ENCODE measurements at regions not wholly inside any gene's neighbourhood (a gene's known extent, or its start where the extent isn't known, plus 50 kb on each side); places are given as distances from the start of the nearest gene placed in this dataset.

DNA sequence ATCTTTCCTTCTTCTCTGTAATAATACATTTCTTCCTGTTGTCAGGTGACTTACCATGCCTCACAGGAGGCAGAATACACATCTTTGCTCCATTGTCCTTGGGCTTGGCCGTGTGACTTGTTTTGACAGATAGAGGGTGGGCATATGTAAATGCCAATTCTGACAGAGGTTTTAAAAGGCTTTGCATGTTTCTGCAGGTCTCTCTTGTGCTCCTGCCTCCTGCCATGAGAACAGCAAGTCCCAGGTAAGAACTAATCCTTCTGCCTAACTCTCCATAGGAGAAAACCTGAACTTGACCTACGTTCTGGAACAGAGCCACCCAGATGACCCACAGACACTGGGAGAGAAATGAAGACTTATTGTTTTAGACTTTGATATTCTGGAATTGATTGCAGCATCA, 88.7 kb upstream of the TNFSF11 start:
- no peak for ATAC-seq

DNA sequence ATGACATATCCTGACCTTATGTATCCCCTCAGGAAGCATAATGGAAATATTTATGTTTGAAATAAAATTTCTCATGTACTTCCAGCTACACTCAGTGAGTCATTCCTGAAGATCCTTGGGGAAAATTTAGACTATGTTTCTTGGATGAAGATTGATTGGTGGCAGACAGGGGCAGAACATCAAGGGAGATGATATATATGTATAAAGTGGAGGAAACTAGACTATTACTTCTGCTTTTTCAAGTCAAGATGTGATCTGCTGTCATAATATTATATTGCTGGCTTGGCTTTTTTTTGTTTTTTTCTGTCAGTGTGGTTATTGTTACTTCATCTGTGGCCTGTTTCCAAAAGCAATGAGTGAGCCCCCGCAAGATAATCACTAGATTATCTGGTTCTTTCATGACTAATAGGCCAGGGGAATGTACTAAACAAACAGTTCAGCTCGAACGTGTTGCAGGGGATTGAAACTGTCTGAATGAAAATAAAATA, 87.2 kb upstream of the TNFSF11 start:
- no peak for ATAC-seq

- no peak for ATAC-seq
Observed at GRCh38 chr13:42487221-42487620, 86.7 kb upstream of the TNFSF11 start.

- no peak for ATAC-seq
Observed at GRCh38 chr13:42490676-42491075, 83.3 kb upstream of the TNFSF11 start.

GRCh38 chr13:42492372-42492920, 81.5 kb upstream of the TNFSF11 start:
- no peak for ATAC-seq

GRCh38 chr13:42494157-42494556, 79.8 kb upstream of the TNFSF11 start:
- peak; percentile 11 to 25 for ATAC-seq

- no peak for ATAC-seq
Observed at GRCh38 chr13:42495255-42495654, 78.7 kb upstream of the TNFSF11 start.

GRCh38 chr13:42495751-42496150, 78.2 kb upstream of the TNFSF11 start:
- no peak for ATAC-seq

DNA sequence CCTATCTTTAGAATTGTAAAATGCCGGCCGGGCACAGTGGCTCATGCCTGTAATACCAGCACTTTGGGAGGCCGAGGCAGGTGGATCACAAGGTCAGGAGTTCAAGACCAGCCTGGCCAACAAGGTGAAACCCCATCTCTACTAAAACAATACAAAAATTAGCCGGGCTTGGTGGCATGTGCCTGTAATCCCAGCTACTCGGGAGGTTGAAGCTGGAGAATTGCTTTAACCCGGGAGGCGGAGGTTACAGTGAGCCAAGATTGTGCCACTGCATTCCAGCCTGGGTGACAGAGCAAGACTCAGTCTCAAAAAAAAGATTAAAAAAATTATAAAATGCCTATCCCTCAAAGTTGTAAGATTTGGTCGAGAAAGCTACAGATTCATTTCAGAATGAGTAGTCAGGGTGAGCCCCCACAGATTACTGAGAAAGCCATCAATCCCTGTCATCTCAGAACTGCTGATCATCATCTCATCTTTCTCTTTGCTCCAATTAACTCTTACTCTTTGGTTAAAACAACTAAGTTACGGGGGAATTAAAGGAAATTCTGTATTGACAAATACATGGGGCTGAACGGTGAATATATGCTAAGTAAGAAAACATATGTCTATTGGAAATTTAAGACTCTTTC, 76.9 kb upstream of the TNFSF11 start:
- peak; percentile 57 to 70 for ATAC-seq

DNA sequence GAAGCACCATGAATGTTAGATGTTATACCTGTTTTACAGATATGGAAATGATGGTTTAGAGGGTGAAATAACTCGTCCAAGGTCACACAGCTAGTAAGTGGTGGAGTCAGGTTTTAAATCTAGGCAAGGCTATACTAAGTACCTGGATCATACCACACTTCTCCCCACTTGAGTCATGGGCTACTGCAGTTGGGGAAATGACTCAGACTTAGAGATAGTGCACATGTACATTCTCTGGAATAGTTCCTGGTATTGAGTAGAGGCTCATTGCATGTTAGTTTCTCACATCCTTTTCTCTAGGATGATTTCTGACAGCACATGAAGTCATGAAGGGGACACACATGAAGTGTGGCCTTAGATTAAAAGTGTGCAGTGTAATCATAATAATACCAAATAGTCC, 76.2 kb upstream of the TNFSF11 start:
- ATAC-seq: peak; percentile 83 to 86

DNA sequence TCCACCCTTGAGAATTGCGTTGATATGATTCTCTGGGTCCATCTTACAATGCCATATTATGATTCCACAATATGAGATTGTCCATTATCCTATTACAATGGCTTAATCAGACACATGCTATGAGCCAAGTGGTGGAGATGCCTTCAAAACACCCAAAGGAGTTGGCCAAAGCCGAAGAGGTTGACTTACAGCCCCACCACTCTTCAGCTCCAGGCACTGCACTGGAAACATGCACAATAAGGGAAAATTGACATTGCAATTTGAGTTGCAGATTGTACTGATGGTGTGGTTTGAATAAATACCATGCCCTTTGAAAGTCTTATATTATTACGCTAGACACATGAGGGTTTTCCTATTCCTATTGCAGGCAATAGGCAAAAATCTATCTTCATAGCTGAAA, 75.4 kb upstream of the TNFSF11 start:
- ATAC-seq: no peak
